ENCODE measurements at regions not wholly inside any gene's neighbourhood (a gene's known extent, or its start where the extent isn't known, plus 50 kb on each side); places are given as distances from the start of the nearest gene placed in this dataset.
"Not testable (repeated sequence)": the region's sequence is repeated elsewhere in the genome, so short reads cannot be mapped to it uniquely, and the experiment has no call there.

- Histone ChIP-seq H3K9me3 (replicated peaks) (peaks cover 29% of the 10 kb centered on the region), H3K27ac (replicated peaks) (no peak overlapping the region), H3K4me1 (no peaks in the 10 kb centered on the region), H3K27me3 (ENCODE audit: low read depth) (no peaks in the 10 kb centered on the region), H3K4me3 (no peak overlapping the region), H3K36me3 (no peaks in the 10 kb centered on the region)
- TF ChIP-seq, protein P1, sequence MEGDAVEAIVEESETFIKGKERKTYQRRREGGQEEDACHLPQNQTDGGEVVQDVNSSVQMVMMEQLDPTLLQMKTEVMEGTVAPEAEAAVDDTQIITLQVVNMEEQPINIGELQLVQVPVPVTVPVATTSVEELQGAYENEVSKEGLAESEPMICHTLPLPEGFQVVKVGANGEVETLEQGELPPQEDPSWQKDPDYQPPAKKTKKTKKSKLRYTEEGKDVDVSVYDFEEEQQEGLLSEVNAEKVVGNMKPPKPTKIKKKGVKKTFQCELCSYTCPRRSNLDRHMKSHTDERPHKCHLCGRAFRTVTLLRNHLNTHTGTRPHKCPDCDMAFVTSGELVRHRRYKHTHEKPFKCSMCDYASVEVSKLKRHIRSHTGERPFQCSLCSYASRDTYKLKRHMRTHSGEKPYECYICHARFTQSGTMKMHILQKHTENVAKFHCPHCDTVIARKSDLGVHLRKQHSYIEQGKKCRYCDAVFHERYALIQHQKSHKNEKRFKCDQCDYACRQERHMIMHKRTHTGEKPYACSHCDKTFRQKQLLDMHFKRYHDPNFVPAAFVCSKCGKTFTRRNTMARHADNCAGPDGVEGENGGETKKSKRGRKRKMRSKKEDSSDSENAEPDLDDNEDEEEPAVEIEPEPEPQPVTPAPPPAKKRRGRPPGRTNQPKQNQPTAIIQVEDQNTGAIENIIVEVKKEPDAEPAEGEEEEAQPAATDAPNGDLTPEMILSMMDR (IDR thresholded peaks at IDR 0.05; ENCODE audit: borderline replicate concordance): no peak
- intact Hi-C loops (cut with micrococcal nuclease): no loop called here
- no peak for DNase-seq
Observed at GRCh38 chr21:28590026-28590425, 402.7 kb downstream of the LTN1 start.

GRCh38 chr21:28588997-28589396 is 403.7 kb downstream of the LTN1 start:
- TF ChIP-seq, protein P1 (IDR thresholded peaks at IDR 0.05; ENCODE audit: borderline replicate concordance): no peak
- Histone ChIP-seq H3K27me3 (ENCODE audit: low read depth) (no peaks in the 10 kb centered on the region), H3K9me3 (replicated peaks) (peaks cover 29% of the 10 kb centered on the region), H3K27ac (replicated peaks) (no peak overlapping the region), H3K4me3 (no peak overlapping the region), H3K4me1 (no peaks in the 10 kb centered on the region), H3K36me3 (no peaks in the 10 kb centered on the region)
- intact Hi-C loops (cut with micrococcal nuclease): no loop called here
- no peak for DNase-seq

- Histone ChIP-seq H3K4me3 (no peak overlapping the region), H3K27ac (replicated peaks) (no peak overlapping the region), H3K9me3 (replicated peaks) (peaks cover 29% of the 10 kb centered on the region), H3K27me3 (ENCODE audit: low read depth) (no peaks in the 10 kb centered on the region), H3K4me1 (no peaks in the 10 kb centered on the region), H3K36me3 (no peaks in the 10 kb centered on the region)
- TF ChIP-seq, protein P1 (IDR thresholded peaks at IDR 0.05; ENCODE audit: borderline replicate concordance): no peak
- intact Hi-C loops (cut with micrococcal nuclease): no loop called here
- no peak for DNase-seq
Observed at GRCh38 chr21:28587748-28588147, 404.9 kb downstream of the LTN1 start.

DNA sequence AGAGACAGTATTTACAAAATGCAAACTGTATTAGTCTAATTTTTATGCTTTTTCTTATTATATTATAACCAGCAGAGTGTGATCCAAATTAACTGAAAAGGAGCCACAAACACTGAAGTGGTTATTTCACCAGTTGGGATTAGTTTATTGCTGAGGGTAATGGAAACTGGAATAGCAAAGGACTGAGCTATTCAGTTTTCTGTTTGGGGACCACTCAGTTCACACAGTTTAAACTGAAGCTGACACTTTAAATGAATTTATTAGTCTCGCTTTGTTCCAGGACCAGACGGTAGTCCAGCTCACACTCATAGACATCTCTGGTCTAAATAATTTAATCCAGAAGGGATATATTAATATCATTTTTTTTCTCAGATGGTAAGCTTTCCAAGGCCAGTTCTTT is 410.7 kb downstream of the LTN1 start:
- no peaks in the 10 kb centered on the region for H3K27me3 ChIP-seq (ENCODE audit: low read depth)
- H3K9me3 ChIP-seq (replicated peaks): peaks cover 10% of the 10 kb centered on the region
- no peak overlapping the region for H3K4me3 ChIP-seq
- intact Hi-C loops (cut with micrococcal nuclease): no loop called here
- TF ChIP-seq, protein P1 (IDR thresholded peaks at IDR 0.05; ENCODE audit: borderline replicate concordance): no peak
- DNase-seq: no peak
- H3K36me3 ChIP-seq: no peaks in the 10 kb centered on the region
- H3K27ac ChIP-seq (replicated peaks): no peak overlapping the region
- H3K4me1 ChIP-seq: no peaks in the 10 kb centered on the region

- DNase-seq; intact Hi-C loops (cut with micrococcal nuclease); H3K4me1 ChIP-seq; H3K4me3 ChIP-seq; H3K27me3 ChIP-seq (ENCODE audit: low read depth); H3K27ac ChIP-seq (replicated peaks); H3K9me3 ChIP-seq (replicated peaks); H3K36me3 ChIP-seq: not testable (repeated sequence)
Observed at GRCh38 chr21:28581311-28581731, 411.4 kb downstream of the LTN1 start.

DNA sequence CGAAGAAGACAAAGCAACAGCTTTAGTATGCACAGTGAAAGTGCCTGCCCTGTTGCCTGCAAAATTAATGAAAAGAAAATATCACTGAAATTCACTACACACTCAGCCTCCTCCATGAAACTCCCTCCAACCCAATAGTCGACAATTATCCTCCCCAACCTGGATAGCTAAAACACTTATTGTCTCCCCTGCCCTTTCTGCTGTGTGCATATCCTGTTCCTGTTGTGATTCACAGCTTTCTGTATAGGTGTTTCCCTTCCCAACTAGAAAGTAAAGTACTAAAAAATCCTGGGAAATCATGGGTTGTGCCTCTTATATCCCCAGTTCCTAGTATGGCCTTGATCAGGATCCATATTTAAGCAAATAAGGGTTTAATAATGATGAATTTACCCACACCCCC is 412.1 kb downstream of the LTN1 start:
- Histone ChIP-seq H3K36me3 (no peaks in the 10 kb centered on the region), H3K9me3 (replicated peaks) (peaks cover 3% of the 10 kb centered on the region), H3K4me1 (no peaks in the 10 kb centered on the region), H3K4me3 (no peak overlapping the region), H3K27me3 (ENCODE audit: low read depth) (no peaks in the 10 kb centered on the region), H3K27ac (replicated peaks) (no peak overlapping the region)
- no peak for DNase-seq
- intact Hi-C loops (cut with micrococcal nuclease): no loop called here
- TF ChIP-seq, protein P1 (IDR thresholded peaks at IDR 0.05; ENCODE audit: borderline replicate concordance): no peak

All from left ventricle myocardium inferior (tissue), 1 donor.